Neural progenitor cell (in vitro differentiated cells): ENCODE measurements at regions not wholly inside any gene's neighbourhood (a gene's known extent, or its start where the extent isn't known, plus 50 kb on each side); places are given as distances from the start of the nearest gene placed in this dataset.

Experiments used
- DNase-seq: peaks from one replicate; pipeline ENCODE4 v3.0.0-alpha.2; 2016; ENCODE audit warnings: low spot score
- H2AFZ ChIP-seq: fragments of 200-600 bp; sonication (generic); replicated peaks from 2 replicates; pipeline ENCODE4 v1.6.1; 2016; ENCODE audit warnings: antibody characterized with exemption
- H3F3A ChIP-seq: fragments of 200-600 bp; sonication (generic); 2 replicates; pipeline ENCODE4 v1.6.1; 2016; ENCODE audit warnings: antibody characterized with exemption, low read depth
- H3K27ac ChIP-seq: fragments of 200-600 bp; sonication (generic); 2 replicates; pipeline ENCODE4 v1.5.1; 2016; ENCODE audit warnings: mild to moderate bottlenecking
- H3K27me3 ChIP-seq: fragments of 200-600 bp; sonication (generic); 2 replicates; pipeline ENCODE4 v1.6.1; 2016; ENCODE audit warnings: mild to moderate bottlenecking, moderate library complexity
- H3K36me3 ChIP-seq: fragments of 200-600 bp; sonication (generic); 2 replicates; pipeline ENCODE4 v1.5.1; 2016
- H3K4me1 ChIP-seq: fragments of 200-600 bp; sonication (generic); 2 replicates; pipeline ENCODE4 v1.6.1; 2016; ENCODE audit warnings: mixed run types
- H3K4me2 ChIP-seq: fragments of 200-600 bp; sonication (generic); 2 replicates; pipeline ENCODE4 v1.6.1; 2016
- H3K4me3 ChIP-seq: fragments of 200-600 bp; sonication (generic); 2 replicates; pipeline ENCODE4 v1.5.1; 2016
- H3K79me2 ChIP-seq: fragments of 200-600 bp; sonication (generic); 2 replicates; pipeline ENCODE4 v1.6.1; 2016; ENCODE audit warnings: low read depth
- H3K9ac ChIP-seq: fragments of 200-600 bp; sonication (generic); 2 replicates; pipeline ENCODE4 v1.6.1; 2016
- H3K9me3 ChIP-seq: fragments of 200-600 bp; sonication (generic); 2 replicates; pipeline ENCODE4 v1.5.1; 2016; ENCODE audit warnings: low read depth
- H4K20me1 ChIP-seq: fragments of 200-600 bp; sonication (generic); 2 replicates; pipeline ENCODE4 v1.6.1; 2016; ENCODE audit warnings: low read depth
- H3K27ac Mint-ChIP-seq: 3 replicates; pipeline ENCODE4 v1.8.0; 2021; ENCODE audit warnings: mixed read lengths
- H3K27me3 Mint-ChIP-seq: 2 replicates; pipeline ENCODE4 v1.8.0; 2022; ENCODE audit warnings: low read depth, mild to moderate bottlenecking, inconsistent platforms, moderate library complexity, mixed read lengths; ENCODE audit not compliant: insufficient read depth
- H3K36me3 Mint-ChIP-seq: 3 replicates; pipeline ENCODE4 v1.8.0; 2021; ENCODE audit warnings: mixed read lengths
- H3K4me1 Mint-ChIP-seq: 3 replicates; pipeline ENCODE4 v1.8.0; 2021; ENCODE audit warnings: mixed read lengths
- H3K4me3 Mint-ChIP-seq: 3 replicates; pipeline ENCODE4 v1.8.0; 2021; ENCODE audit warnings: mild to moderate bottlenecking, moderate library complexity, mixed read lengths
- H3K9me3 Mint-ChIP-seq: 3 replicates; pipeline ENCODE4 v1.8.0; 2020; ENCODE audit warnings: mixed read lengths
- EZH2 ChIP-seq: fragments of 200-600 bp; sonication (generic); IDR thresholded peaks from 2 replicates; pipeline ENCODE4 v1.6.1; 2017; ENCODE audit warnings: antibody characterized with exemption, mild to moderate bottlenecking, moderate library complexity
- EZH2phosphoT487 ChIP-seq: fragments of 200-600 bp; sonication (generic); IDR thresholded peaks from 2 replicates; pipeline ENCODE4 v1.6.1; 2017; ENCODE audit warnings: antibody characterized with exemption
- TF ChIP-seq, protein P1 (sequence below): fragments of 200-600 bp; sonication (generic); IDR thresholded peaks from 2 replicates; pipeline ENCODE4 v1.5.1; 2017; ENCODE audit warnings: antibody characterized with exemption, mild to moderate bottlenecking

DNA sequence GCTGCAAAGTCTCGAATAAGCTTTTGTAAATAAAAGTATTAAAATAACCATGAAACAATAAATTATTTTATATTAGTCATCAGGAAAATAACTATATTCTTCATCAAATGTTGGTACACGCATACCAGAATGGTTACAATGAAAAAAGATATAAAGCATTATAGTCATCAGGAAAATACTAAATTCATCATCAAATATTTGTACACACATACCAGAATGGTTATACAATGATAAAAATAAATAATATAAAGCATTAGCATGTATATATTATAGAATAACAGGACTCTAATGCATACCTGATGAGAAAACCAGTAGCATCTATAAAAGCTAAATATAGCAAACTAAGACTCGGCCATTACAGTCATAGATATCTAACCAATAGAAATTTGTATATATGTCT lies 202.9 kb downstream of the TRAM1L1 start:
- Histone ChIP-seq H4K20me1 (no peaks in the 10 kb centered on the region), H3K4me2 (no peak overlapping the region), H3K4me1 (no peaks in the 10 kb centered on the region), H3K79me2 (no peaks in the 10 kb centered on the region), H3F3A (no peaks in the 10 kb centered on the region), H3K9me3 (no peaks in the 10 kb centered on the region), H3K4me3 (no peak overlapping the region), H3K9ac (no peak overlapping the region), H3K27me3 (no peaks in the 10 kb centered on the region), H2AFZ (no peak overlapping the region), H3K27ac (no peak overlapping the region), H3K36me3 (no peaks in the 10 kb centered on the region)
- Mint-ChIP-seq H3K4me3 (no peak overlapping the region), H3K27ac (no peak overlapping the region), H3K4me1 (no peaks in the 10 kb centered on the region), H3K27me3 (no peaks in the 10 kb centered on the region), H3K36me3 (no peaks in the 10 kb centered on the region), H3K9me3 (no peaks in the 10 kb centered on the region)
- no peak for DNase-seq
- TF ChIP-seq, protein P1, sequence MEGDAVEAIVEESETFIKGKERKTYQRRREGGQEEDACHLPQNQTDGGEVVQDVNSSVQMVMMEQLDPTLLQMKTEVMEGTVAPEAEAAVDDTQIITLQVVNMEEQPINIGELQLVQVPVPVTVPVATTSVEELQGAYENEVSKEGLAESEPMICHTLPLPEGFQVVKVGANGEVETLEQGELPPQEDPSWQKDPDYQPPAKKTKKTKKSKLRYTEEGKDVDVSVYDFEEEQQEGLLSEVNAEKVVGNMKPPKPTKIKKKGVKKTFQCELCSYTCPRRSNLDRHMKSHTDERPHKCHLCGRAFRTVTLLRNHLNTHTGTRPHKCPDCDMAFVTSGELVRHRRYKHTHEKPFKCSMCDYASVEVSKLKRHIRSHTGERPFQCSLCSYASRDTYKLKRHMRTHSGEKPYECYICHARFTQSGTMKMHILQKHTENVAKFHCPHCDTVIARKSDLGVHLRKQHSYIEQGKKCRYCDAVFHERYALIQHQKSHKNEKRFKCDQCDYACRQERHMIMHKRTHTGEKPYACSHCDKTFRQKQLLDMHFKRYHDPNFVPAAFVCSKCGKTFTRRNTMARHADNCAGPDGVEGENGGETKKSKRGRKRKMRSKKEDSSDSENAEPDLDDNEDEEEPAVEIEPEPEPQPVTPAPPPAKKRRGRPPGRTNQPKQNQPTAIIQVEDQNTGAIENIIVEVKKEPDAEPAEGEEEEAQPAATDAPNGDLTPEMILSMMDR = no peak
- TF ChIP-seq EZH2phosphoT487 = no peak
- TF ChIP-seq EZH2 = no peak

- TF ChIP-seq EZH2phosphoT487 = no peak
- TF ChIP-seq, protein P1 = no peak
- no peak for TF ChIP-seq EZH2
- Mint-ChIP-seq H3K4me1 (no peaks in the 10 kb centered on the region), H3K4me3 (no peak overlapping the region), H3K27ac (no peak overlapping the region), H3K27me3 (no peaks in the 10 kb centered on the region), H3K9me3 (no peaks in the 10 kb centered on the region), H3K36me3 (no peaks in the 10 kb centered on the region)
- no peak overlapping the region for H3K4me2 ChIP-seq
- H3K4me3 ChIP-seq = no peak overlapping the region
- no peaks in the 10 kb centered on the region for H3F3A ChIP-seq
- no peak for DNase-seq
- H3K4me1 ChIP-seq = no peaks in the 10 kb centered on the region
- H4K20me1 ChIP-seq = no peaks in the 10 kb centered on the region
- H3K9ac ChIP-seq = no peak overlapping the region
- H3K9me3 ChIP-seq = no peaks in the 10 kb centered on the region
- no peaks in the 10 kb centered on the region for H3K36me3 ChIP-seq
- no peak overlapping the region for H2AFZ ChIP-seq
- no peaks in the 10 kb centered on the region for H3K27me3 ChIP-seq
- no peaks in the 10 kb centered on the region for H3K79me2 ChIP-seq
- no peak overlapping the region for H3K27ac ChIP-seq
Measured at GRCh38 chr4:116881077-116881476, 204.3 kb downstream of the TRAM1L1 start.

- H4K20me1 ChIP-seq = no peaks in the 10 kb centered on the region
- no peaks in the 10 kb centered on the region for H3K27me3 Mint-ChIP-seq
- H3K4me1 Mint-ChIP-seq = no peaks in the 10 kb centered on the region
- no peaks in the 10 kb centered on the region for H3K79me2 ChIP-seq
- H3K9me3 Mint-ChIP-seq = no peaks in the 10 kb centered on the region
- H3K4me2 ChIP-seq = no peak overlapping the region
- no peaks in the 10 kb centered on the region for H3K9me3 ChIP-seq
- no peak overlapping the region for H2AFZ ChIP-seq
- H3K36me3 ChIP-seq = no peaks in the 10 kb centered on the region
- H3K4me1 ChIP-seq = no peaks in the 10 kb centered on the region
- TF ChIP-seq, protein P1 = no peak
- TF ChIP-seq EZH2 = no peak
- TF ChIP-seq EZH2phosphoT487 = no peak
- DNase-seq = no peak
- no peak overlapping the region for H3K4me3 ChIP-seq
- no peaks in the 10 kb centered on the region for H3K27me3 ChIP-seq
- H3K4me3 Mint-ChIP-seq = no peak overlapping the region
- H3K9ac ChIP-seq = no peak overlapping the region
- H3K36me3 Mint-ChIP-seq = no peaks in the 10 kb centered on the region
- H3F3A ChIP-seq = no peaks in the 10 kb centered on the region
- no peak overlapping the region for H3K27ac Mint-ChIP-seq
- no peak overlapping the region for H3K27ac ChIP-seq
Measured at GRCh38 chr4:116880625-116881024, 204.8 kb downstream of the TRAM1L1 start.

DNA sequence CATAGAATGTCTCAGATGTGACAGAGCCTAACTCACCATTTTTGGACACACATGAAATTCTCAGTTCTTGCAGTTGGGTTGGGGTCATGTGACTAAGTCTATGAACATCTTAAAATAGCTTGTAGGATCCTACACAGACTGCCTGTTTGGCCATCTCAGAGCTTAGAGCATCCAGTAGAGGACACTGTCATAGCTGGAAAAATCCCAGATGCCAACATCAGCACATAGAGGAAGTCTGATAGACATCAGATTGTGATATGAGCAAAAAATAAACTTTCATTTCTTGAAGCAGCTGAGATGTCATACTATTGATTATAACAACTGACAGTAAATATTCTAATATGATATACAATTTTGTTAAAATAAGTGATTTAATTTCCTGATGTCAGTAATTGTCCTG lies 207.1 kb downstream of the TRAM1L1 start:
- H3K9ac ChIP-seq = no peak overlapping the region
- Mint-ChIP-seq H3K4me1 (no peaks in the 10 kb centered on the region), H3K27me3 (no peaks in the 10 kb centered on the region), H3K27ac (no peak overlapping the region), H3K36me3 (no peaks in the 10 kb centered on the region), H3K4me3 (no peak overlapping the region), H3K9me3 (no peaks in the 10 kb centered on the region)
- H3K9me3 ChIP-seq = no peaks in the 10 kb centered on the region
- H3K36me3 ChIP-seq = no peaks in the 10 kb centered on the region
- H3K27me3 ChIP-seq = no peaks in the 10 kb centered on the region
- H3K4me1 ChIP-seq = no peaks in the 10 kb centered on the region
- no peaks in the 10 kb centered on the region for H3K79me2 ChIP-seq
- H4K20me1 ChIP-seq = no peaks in the 10 kb centered on the region
- H3F3A ChIP-seq = no peaks in the 10 kb centered on the region
- TF ChIP-seq, protein P1 = no peak
- no peak for TF ChIP-seq EZH2phosphoT487
- TF ChIP-seq EZH2 = no peak
- H3K4me2 ChIP-seq = no peak overlapping the region
- no peak overlapping the region for H3K27ac ChIP-seq
- H3K4me3 ChIP-seq = no peak overlapping the region
- DNase-seq = no peak
- no peak overlapping the region for H2AFZ ChIP-seq
